ENCODE measurements at regions not wholly inside any gene's neighbourhood (a gene's known extent, or its start where the extent isn't known, plus 50 kb on each side); places are given as distances from the start of the nearest gene placed in this dataset.

DNA sequence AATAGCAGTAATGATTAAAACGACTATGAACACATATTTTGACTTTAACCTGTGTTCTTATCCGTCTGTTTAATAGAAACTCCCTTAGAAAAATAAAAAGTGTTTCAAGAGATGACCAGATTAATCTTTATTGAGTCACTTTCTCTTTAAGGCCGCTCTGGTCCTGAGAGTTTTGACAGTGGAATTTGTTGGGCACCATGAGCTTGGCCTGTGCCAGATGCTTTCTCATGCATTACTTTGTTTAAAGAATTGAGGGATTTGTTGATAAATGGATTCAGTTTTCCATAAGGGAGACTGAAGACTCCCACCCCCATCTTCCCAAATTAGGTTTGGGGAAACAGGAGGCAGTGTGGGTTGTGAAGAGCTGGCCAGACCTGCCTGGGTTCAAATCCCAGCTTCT is 53.2 kb upstream of the ALX4 start:
- Mint-ChIP-seq H3K4me1 (peaks cover 24 to 34% of the 10 kb centered on the region in 2 experiments), H3K27me3 (ENCODE audit: low read depth) (peaks cover 6% of the 10 kb centered on the region), H3K36me3 (ENCODE audit: insufficient read depth in 1 of 3, low read depth in 3 of 3) (no peaks in the 10 kb centered on the region), H3K27ac (no peak overlapping the region), H3K9me3 (no peaks in the 10 kb centered on the region; a peak in 1 of 5 replicates), H3K4me3 (no peak overlapping the region)
- H3K23me2 ChIP-seq (ENCODE audit: insufficient read length, low read depth, low read length, poor library complexity, severe bottlenecking), result no peaks in the 10 kb centered on the region
- H4K20me1 ChIP-seq (ENCODE audit: control insufficient read depth, insufficient read depth, insufficient read length), result no peaks in the 10 kb centered on the region
- no peak overlapping the region for H3K4ac ChIP-seq (ENCODE audit: low read depth, low read length)
- no peak overlapping the region for H3K23ac ChIP-seq (ENCODE audit: insufficient read length, low read depth, low read length)
- no peak overlapping the region for H3K9ac ChIP-seq (ENCODE audit: extremely low read depth, insufficient read length, low read length)
- H3K79me2 ChIP-seq (ENCODE audit: insufficient read depth, low read length), result no peaks in the 10 kb centered on the region
- H2BK5ac ChIP-seq (ENCODE audit: insufficient read length, low read length), result no peak overlapping the region
- no peak overlapping the region for H3K18ac ChIP-seq (ENCODE audit: insufficient read length, low read depth, low read length)
- H3K79me1 ChIP-seq (ENCODE audit: insufficient read depth, low read depth, low read length, poor library complexity, severe bottlenecking), result no peaks in the 10 kb centered on the region
- no peak overlapping the region for H4K91ac ChIP-seq (ENCODE audit: insufficient read length, low read depth, low read length)
- TF ChIP-seq CTCF (conservative IDR thresholded peaks at IDR 0.05), result no peak
- H2BK20ac ChIP-seq (ENCODE audit: low read depth, low read length, poor library complexity, severe bottlenecking), result no peak overlapping the region
- no peak overlapping the region for H2AK5ac ChIP-seq (ENCODE audit: insufficient read length, low read length)
- H2BK15ac ChIP-seq (ENCODE audit: low read depth, low read length), result no peak overlapping the region
- no peaks in the 10 kb centered on the region for H3K27me3 ChIP-seq (ENCODE audit: insufficient read depth, low read length)
- no peak overlapping the region for H3T11ph ChIP-seq (ENCODE audit: low read length)
- H4K5ac ChIP-seq (ENCODE audit: insufficient read length, low read depth, low read length), result no peak overlapping the region
- H2BK120ac ChIP-seq (ENCODE audit: low read depth, low read length, poor library complexity, severe bottlenecking), result no peak overlapping the region
- no peak overlapping the region for H2BK12ac ChIP-seq (ENCODE audit: insufficient read length, low read depth, low read length)
- no peak overlapping the region for H3K56ac ChIP-seq (ENCODE audit: insufficient read length, low read depth, low read length)
- H3K27ac ChIP-seq (ENCODE audit: insufficient read length, low read depth, low read length), result no peak overlapping the region
- no peaks in the 10 kb centered on the region for H3K4me1 ChIP-seq (ENCODE audit: insufficient read depth, low read length)
- H3K4me2 ChIP-seq (ENCODE audit: insufficient read depth, insufficient read length, low read length), result no peak overlapping the region
- H3K14ac ChIP-seq (ENCODE audit: insufficient read depth, low read length), result no peak overlapping the region
- WGBS (ENCODE audit: extremely low coverage, insufficient read length, low lambda C conversion rate), result no CpG with 5 or more reads among the region's 3 CpGs
- DNase-seq, result no peak
- H3K9me3 ChIP-seq (ENCODE audit: control insufficient read depth, low read depth, low read length), result no peaks in the 10 kb centered on the region
- no peak overlapping the region for H2AFZ ChIP-seq (ENCODE audit: low read length)
- no peak overlapping the region for H4K8ac ChIP-seq (replicated peaks; ENCODE audit: insufficient read length, low read depth, low read length)
